ENCODE measurements at regions not wholly inside any gene's neighbourhood (a gene's known extent, or its start where the extent isn't known, plus 50 kb on each side); places are given as distances from the start of the nearest gene placed in this dataset.

DNA sequence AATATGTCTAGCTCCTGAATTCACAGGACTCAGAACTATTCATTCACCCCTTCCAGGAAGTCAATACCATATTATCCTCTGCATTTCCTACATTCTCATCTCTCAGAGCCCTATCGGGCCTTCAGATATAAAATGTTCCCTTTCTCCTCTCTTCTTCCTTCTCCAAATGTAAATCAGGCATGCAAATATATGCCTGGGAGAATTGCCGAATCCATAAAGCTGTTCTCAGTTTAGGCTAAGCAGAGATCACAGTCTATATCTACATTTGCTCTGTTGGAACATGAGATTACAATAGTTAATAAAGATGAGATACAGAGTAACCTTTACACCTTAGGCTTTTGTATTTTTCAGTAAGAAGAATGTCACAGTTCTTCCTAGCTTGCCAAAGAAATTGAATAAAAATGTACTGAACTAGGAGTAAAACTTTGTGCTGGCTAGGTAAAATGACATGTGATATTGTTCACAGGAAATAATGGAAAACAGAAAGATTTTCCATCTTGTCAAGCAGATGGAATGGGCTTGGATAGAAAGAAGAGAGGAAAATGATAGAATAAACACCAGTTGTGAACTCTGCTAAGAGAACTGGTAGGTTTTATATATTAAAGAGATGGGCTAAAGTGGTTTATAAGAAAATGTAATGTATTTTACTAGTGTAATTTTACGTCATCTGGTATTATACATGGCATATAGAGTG lies 161.5 kb downstream of the NRIP1 start:
- Histone ChIP-seq H3K36me3 (no peaks in the 10 kb centered on the region), H3K4me3 (no peak overlapping the region), H3K27me3 (no peaks in the 10 kb centered on the region), H3K27ac (no peak overlapping the region), H3K9me3 (no peaks in the 10 kb centered on the region), H3K4me1 (no peaks in the 10 kb centered on the region)
- DNase-seq (ENCODE audit: extremely low spot score in 2 of 2) = no peak
- intact Hi-C loops (cut with DNase I) = no loop called here
- TF ChIP-seq POLR2AphosphoS5 (IDR thresholded peaks at IDR 0.05; ENCODE audit: insufficient read depth in 1 of 2, low read depth in 1 of 2) = no peak
- TF ChIP-seq, protein P1, sequence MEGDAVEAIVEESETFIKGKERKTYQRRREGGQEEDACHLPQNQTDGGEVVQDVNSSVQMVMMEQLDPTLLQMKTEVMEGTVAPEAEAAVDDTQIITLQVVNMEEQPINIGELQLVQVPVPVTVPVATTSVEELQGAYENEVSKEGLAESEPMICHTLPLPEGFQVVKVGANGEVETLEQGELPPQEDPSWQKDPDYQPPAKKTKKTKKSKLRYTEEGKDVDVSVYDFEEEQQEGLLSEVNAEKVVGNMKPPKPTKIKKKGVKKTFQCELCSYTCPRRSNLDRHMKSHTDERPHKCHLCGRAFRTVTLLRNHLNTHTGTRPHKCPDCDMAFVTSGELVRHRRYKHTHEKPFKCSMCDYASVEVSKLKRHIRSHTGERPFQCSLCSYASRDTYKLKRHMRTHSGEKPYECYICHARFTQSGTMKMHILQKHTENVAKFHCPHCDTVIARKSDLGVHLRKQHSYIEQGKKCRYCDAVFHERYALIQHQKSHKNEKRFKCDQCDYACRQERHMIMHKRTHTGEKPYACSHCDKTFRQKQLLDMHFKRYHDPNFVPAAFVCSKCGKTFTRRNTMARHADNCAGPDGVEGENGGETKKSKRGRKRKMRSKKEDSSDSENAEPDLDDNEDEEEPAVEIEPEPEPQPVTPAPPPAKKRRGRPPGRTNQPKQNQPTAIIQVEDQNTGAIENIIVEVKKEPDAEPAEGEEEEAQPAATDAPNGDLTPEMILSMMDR (IDR thresholded peaks at IDR 0.05) = no peak
- TF ChIP-seq POLR2A (IDR thresholded peaks at IDR 0.05) = no peak

DNA sequence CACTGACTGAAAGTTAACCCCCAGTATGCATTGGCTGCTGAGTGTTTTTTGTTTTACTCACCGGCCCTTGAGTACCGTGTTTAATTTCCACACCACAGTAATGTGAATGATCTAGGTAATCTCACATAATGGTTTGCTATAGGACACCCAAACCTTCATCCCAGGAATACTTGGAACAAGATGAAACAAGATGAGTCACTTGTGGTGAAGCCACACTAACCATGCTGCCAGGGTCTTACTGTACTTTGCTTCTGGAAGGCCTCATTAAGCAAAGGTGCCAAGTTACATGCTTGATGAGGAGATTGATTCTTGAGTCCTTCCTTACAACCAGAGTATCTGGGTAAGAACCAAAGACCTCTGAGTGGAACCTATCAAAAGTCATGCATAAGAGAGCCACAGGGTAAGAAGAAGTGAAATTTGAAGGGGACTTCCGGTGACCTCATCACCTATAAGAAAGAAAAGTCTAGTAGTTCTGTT lies 163.3 kb downstream of the NRIP1 start:
- no peaks in the 10 kb centered on the region for H3K4me1 ChIP-seq
- intact Hi-C loops (cut with DNase I) = no loop called here
- TF ChIP-seq POLR2A (IDR thresholded peaks at IDR 0.05) = no peak
- TF ChIP-seq, protein P1 (IDR thresholded peaks at IDR 0.05) = no peak
- no peak for TF ChIP-seq POLR2AphosphoS5 (IDR thresholded peaks at IDR 0.05; ENCODE audit: insufficient read depth in 1 of 2, low read depth in 1 of 2)
- no peak for DNase-seq (ENCODE audit: extremely low spot score in 2 of 2)
- H3K27me3 ChIP-seq = no peaks in the 10 kb centered on the region
- no peaks in the 10 kb centered on the region for H3K9me3 ChIP-seq
- H3K27ac ChIP-seq = no peak overlapping the region
- H3K4me3 ChIP-seq = no peak overlapping the region
- H3K36me3 ChIP-seq = no peaks in the 10 kb centered on the region

DNA sequence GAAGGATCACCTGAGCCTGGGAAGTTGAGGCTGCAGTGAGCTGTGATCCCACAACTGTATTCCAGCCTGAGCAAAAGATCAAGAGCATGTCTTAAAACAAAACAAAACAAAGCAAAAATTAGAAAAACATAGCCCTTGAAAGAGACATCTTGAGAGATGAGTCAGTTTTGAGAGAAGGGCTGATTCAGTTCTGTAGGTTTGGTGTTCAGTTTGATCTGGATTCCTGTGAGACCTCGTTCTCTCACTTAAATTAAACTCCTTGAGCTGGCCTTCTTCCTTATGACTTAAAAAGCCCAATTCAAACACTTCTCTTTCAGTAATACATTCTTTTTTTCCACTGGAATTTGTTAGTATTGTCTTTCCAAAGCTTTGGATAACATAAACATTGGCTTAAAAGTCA lies 164.2 kb downstream of the NRIP1 start:
- TF ChIP-seq, protein P1 (IDR thresholded peaks at IDR 0.05) = no peak
- no peak for TF ChIP-seq POLR2AphosphoS5 (IDR thresholded peaks at IDR 0.05; ENCODE audit: insufficient read depth in 1 of 2, low read depth in 1 of 2)
- no peak for TF ChIP-seq POLR2A (IDR thresholded peaks at IDR 0.05)
- Histone ChIP-seq H3K4me1 (no peaks in the 10 kb centered on the region), H3K36me3 (no peaks in the 10 kb centered on the region), H3K27ac (no peak overlapping the region), H3K9me3 (no peaks in the 10 kb centered on the region), H3K4me3 (no peak overlapping the region), H3K27me3 (no peaks in the 10 kb centered on the region)
- intact Hi-C loops (cut with DNase I) = no loop called here
- DNase-seq (ENCODE audit: extremely low spot score in 2 of 2) = no peak

DNA sequence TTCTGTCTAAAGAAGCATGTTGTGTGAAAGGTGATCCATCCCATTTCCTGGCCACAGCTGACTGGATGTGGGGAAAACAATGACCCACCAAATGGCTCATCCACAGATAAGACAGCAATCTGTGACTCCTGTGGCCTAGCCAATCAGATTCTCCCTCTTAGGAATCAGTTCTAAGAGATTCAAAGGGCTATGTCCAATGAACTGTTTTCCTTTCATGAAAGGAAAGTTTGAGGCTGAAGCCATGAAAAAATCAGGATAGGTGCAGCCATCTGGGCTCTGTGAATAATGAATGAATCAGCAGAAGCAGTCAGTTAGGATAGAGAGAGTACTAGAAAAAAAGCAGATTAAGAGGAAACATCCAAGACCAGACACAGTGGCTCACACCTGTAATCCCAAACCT lies 164.7 kb downstream of the NRIP1 start:
- intact Hi-C loops (cut with DNase I) = no loop called here
- Histone ChIP-seq H3K36me3 (no peaks in the 10 kb centered on the region), H3K27me3 (no peaks in the 10 kb centered on the region), H3K4me3 (no peak overlapping the region), H3K4me1 (no peaks in the 10 kb centered on the region), H3K9me3 (no peaks in the 10 kb centered on the region), H3K27ac (no peak overlapping the region)
- no peak for DNase-seq (ENCODE audit: extremely low spot score in 2 of 2)
- TF ChIP-seq POLR2A (IDR thresholded peaks at IDR 0.05) = no peak
- TF ChIP-seq, protein P1 (IDR thresholded peaks at IDR 0.05) = no peak
- no peak for TF ChIP-seq POLR2AphosphoS5 (IDR thresholded peaks at IDR 0.05; ENCODE audit: insufficient read depth in 1 of 2, low read depth in 1 of 2)

DNA sequence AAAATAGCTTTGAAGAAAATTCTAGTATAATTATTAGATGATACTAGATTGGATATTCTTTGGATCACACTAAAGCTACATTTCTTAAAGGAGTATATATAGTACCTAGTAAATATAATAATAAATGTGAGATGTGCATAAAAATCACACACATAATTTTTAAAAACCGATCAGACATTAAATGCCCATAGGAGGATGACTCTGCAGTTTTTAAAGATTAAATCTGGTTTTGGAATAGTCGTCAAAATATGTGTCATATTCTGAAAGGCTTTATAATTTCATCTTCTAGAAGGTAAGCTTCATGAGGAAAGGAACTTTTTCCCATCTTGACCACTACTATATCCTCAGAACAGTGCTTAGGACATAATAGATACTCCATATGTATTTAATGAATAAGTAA lies 169.0 kb downstream of the NRIP1 start:
- DNase-seq (ENCODE audit: extremely low spot score in 2 of 2) = no peak
- H3K4me3 ChIP-seq = no peak overlapping the region
- H3K27ac ChIP-seq = no peak overlapping the region
- no peaks in the 10 kb centered on the region for H3K9me3 ChIP-seq
- TF ChIP-seq POLR2A (IDR thresholded peaks at IDR 0.05) (no peak), POLR2AphosphoS5 (IDR thresholded peaks at IDR 0.05; ENCODE audit: insufficient read depth in 1 of 2, low read depth in 1 of 2) (no peak)
- TF ChIP-seq, protein P1 (IDR thresholded peaks at IDR 0.05) = no peak
- intact Hi-C loops (cut with DNase I) = no loop called here
- H3K36me3 ChIP-seq = no peaks in the 10 kb centered on the region
- no peaks in the 10 kb centered on the region for H3K27me3 ChIP-seq
- H3K4me1 ChIP-seq = no peaks in the 10 kb centered on the region
